Type B pancreatic cell (in vitro differentiated cells): ENCODE measurements at regions not wholly inside any gene's neighbourhood (a gene's known extent, or its start where the extent isn't known, plus 50 kb on each side); places are given as distances from the start of the nearest gene placed in this dataset.

ENCODE experiments used
- DNase-seq: peaks from one replicate; pipeline ENCODE4 v3.0.0; 2021; ENCODE audit warnings: mixed read lengths; ENCODE audit not compliant: unreplicated experiment; ENCODE audit errors: extremely low spot score
- H3K27ac Mint-ChIP-seq: 2 replicates; pipeline ENCODE4 v1.8.0; 2021; ENCODE audit warnings: mild to moderate bottlenecking, mixed read lengths
- H3K27me3 Mint-ChIP-seq: 2 replicates; pipeline ENCODE4 v1.8.0; 2021; ENCODE audit warnings: mixed read lengths
- H3K36me3 Mint-ChIP-seq: 2 replicates; pipeline ENCODE4 v1.8.0; 2021; ENCODE audit warnings: mixed read lengths
- H3K4me1 Mint-ChIP-seq: one replicate; pipeline ENCODE4 v1.8.0; 2021; ENCODE audit warnings: mixed read lengths; ENCODE audit not compliant: unreplicated experiment
- H3K4me3 Mint-ChIP-seq: 2 replicates; pipeline ENCODE4 v1.8.0; 2021; ENCODE audit warnings: mild to moderate bottlenecking, mixed read lengths
- H3K9me3 Mint-ChIP-seq: 2 replicates; pipeline ENCODE4 v1.8.0; 2021; ENCODE audit warnings: mixed read lengths
- TF ChIP-seq, protein P1 (sequence below): fragments of 200-600 bp; sonication (generic); conservative IDR thresholded peaks from 2 replicates; pipeline ENCODE4 v1.5.0; 2021; ENCODE audit warnings: antibody characterized with exemption, mild to moderate bottlenecking

- TF ChIP-seq, protein P1, sequence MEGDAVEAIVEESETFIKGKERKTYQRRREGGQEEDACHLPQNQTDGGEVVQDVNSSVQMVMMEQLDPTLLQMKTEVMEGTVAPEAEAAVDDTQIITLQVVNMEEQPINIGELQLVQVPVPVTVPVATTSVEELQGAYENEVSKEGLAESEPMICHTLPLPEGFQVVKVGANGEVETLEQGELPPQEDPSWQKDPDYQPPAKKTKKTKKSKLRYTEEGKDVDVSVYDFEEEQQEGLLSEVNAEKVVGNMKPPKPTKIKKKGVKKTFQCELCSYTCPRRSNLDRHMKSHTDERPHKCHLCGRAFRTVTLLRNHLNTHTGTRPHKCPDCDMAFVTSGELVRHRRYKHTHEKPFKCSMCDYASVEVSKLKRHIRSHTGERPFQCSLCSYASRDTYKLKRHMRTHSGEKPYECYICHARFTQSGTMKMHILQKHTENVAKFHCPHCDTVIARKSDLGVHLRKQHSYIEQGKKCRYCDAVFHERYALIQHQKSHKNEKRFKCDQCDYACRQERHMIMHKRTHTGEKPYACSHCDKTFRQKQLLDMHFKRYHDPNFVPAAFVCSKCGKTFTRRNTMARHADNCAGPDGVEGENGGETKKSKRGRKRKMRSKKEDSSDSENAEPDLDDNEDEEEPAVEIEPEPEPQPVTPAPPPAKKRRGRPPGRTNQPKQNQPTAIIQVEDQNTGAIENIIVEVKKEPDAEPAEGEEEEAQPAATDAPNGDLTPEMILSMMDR: no peak
- H3K36me3 Mint-ChIP-seq: no peaks in the 10 kb centered on the region
- DNase-seq: no peak
- peaks cover 5% of the 10 kb centered on the region for H3K27me3 Mint-ChIP-seq
- no peaks in the 10 kb centered on the region for H3K9me3 Mint-ChIP-seq
- no peak overlapping the region for H3K27ac Mint-ChIP-seq
- peaks cover 10% of the 10 kb centered on the region for H3K4me1 Mint-ChIP-seq
- no peak overlapping the region for H3K4me3 Mint-ChIP-seq
These were observed 461.7 kb upstream of the PROK2 start for GRCh38 chr3:72246685-72247084.

DNA sequence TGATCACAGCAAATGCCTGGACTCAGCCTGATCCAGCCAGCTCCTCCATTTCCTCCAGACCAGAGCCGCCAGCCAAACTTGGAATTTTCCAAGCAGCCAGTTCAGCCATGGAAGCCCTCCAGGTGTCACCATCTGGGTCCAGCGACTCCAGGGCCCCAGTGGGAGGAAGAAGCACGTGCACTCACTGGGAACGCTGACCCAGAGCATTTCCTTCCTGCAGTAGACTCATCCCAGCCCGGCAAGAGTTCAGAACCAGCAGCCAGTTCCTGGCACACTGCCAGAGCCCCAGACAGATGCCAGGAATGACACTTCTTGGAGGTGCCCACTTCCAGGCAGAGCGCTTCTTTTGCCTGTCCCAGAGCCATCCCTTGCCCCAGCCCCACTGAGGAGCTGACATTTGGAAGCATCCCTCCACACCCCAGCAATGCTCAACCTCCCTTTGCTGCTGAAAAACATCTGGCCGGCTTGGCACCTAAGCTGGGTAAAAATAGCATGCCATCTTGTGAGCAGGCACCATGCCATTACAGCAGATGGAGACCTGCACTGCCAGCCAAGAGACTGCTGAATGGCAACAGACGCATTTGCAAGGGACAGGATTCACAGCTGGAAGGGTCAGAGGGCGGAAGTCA, 460.3 kb upstream of the PROK2 start:
- no peaks in the 10 kb centered on the region for H3K9me3 Mint-ChIP-seq
- DNase-seq: no peak
- TF ChIP-seq, protein P1: no peak
- no peak overlapping the region for H3K27ac Mint-ChIP-seq
- peaks cover 10% of the 10 kb centered on the region for H3K4me1 Mint-ChIP-seq
- peaks cover 5% of the 10 kb centered on the region for H3K27me3 Mint-ChIP-seq
- no peak overlapping the region for H3K4me3 Mint-ChIP-seq
- no peaks in the 10 kb centered on the region for H3K36me3 Mint-ChIP-seq

DNA sequence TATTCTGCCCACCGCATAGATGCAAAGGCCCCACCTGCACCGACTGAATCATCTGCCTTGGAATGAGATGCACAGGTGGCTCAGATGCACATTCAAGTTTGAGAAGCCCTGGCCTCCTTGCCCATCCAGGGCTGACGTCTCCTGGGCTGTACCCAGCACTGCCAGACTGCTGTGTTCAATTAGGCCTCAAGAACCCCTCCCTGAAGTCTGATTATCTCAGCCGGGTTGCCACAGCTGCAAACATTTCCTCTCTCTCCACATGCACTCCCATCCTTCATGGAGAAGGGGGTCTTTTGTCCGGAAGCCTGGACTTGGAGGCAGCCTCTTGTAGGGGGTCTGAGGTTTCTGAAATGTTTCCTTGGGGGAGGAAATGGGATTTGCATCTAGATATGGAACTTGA, 459.4 kb upstream of the PROK2 start:
- no peak overlapping the region for H3K27ac Mint-ChIP-seq
- TF ChIP-seq, protein P1: no peak
- DNase-seq: no peak
- H3K27me3 Mint-ChIP-seq: peaks cover 5% of the 10 kb centered on the region
- no peaks in the 10 kb centered on the region for H3K36me3 Mint-ChIP-seq
- peaks cover 10% of the 10 kb centered on the region for H3K4me1 Mint-ChIP-seq
- peak overlapping the region; percentile 52 for H3K4me3 Mint-ChIP-seq
- H3K9me3 Mint-ChIP-seq: peaks cover 5% of the 10 kb centered on the region

- Mint-ChIP-seq H3K27me3 (peaks cover 3% of the 10 kb centered on the region), H3K9me3 (peaks cover 5% of the 10 kb centered on the region), H3K36me3 (no peaks in the 10 kb centered on the region), H3K27ac (no peak overlapping the region), H3K4me1 (peaks cover 20% of the 10 kb centered on the region), H3K4me3 (no peak overlapping the region)
- TF ChIP-seq, protein P1: no peak
- no peak for DNase-seq
These were observed 457.4 kb upstream of the PROK2 start for GRCh38 chr3:72242326-72242725.

DNA sequence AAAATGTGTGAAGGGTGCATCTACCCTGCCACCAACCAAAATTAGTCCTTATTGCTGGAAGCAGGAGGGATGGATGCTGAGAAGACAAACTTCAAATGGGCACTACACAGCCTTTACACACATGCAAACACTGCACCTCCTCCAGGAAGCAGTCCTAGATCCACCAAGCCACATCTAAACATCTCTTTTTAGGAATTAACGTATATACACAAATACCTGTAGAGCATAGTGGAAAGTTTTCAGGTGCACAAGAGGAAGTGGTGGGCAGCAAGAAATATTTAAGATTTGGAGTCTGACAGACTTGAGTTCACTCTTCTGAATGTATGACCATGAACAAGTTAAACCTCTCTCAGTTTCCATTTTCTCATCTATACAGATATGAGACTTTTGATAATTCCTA, 456.6 kb upstream of the PROK2 start:
- Mint-ChIP-seq H3K36me3 (no peaks in the 10 kb centered on the region), H3K4me3 (no peak overlapping the region), H3K27ac (no peak overlapping the region), H3K27me3 (peaks cover 5% of the 10 kb centered on the region), H3K4me1 (peaks cover 20% of the 10 kb centered on the region), H3K9me3 (peaks cover 5% of the 10 kb centered on the region)
- no peak for DNase-seq
- TF ChIP-seq, protein P1: no peak

DNA sequence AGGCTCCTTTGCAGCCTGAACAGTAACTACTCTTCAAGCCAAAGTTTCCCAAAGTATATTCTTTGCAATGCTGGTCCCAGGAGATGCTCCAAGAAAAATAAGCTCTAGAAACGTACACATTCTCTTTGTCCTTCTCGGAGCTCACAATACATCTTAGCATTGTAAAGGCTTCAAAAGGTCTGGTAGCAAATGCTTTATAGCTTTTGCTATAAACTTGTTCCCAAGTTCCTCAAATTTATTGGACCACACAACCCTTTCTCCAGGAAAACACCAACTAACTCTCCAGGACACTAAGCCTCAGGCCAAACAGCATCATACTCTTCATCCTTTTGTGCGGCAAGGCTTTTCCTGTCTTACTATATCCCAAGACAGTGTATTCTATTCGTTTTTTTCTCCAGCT, 455.6 kb upstream of the PROK2 start:
- no peak overlapping the region for H3K4me3 Mint-ChIP-seq

More for the DNA sequence above, 455.6 kb upstream of the PROK2 start:
- peaks cover 5% of the 10 kb centered on the region for H3K27me3 Mint-ChIP-seq
- no peaks in the 10 kb centered on the region for H3K36me3 Mint-ChIP-seq
- no peak for DNase-seq
- H3K4me1 Mint-ChIP-seq: peaks cover 20% of the 10 kb centered on the region
- TF ChIP-seq, protein P1: no peak
- H3K9me3 Mint-ChIP-seq: peaks cover 5% of the 10 kb centered on the region
- no peak overlapping the region for H3K27ac Mint-ChIP-seq
